Vagina (tissue), 2 donors: ENCODE measurements at regions not wholly inside any gene's neighbourhood (a gene's known extent, or its start where the extent isn't known, plus 50 kb on each side); places are given as distances from the start of the nearest gene placed in this dataset.

ENCODE experiments used
- CTCF ChIP-seq, 3 experiments: fragments of 450-650 bp in 2 of 3; fragments of 200-600 bp in 1 of 3; sonication (generic) in 1 of 3; IDR thresholded peaks; one replicate each; pipeline ENCODE4 v1.5.1; 2017 to 2019; ENCODE audit warnings: antibody characterized with exemption in 3 of 3, mild to moderate bottlenecking in 2 of 3, moderate library complexity in 2 of 3
- POLR2A ChIP-seq, 2 donors: fragments of 450-650 bp; IDR thresholded peaks; one replicate each; pipeline ENCODE4 v1.6.1; 2017; ENCODE audit warnings: antibody characterized with exemption in 2 of 2, mild to moderate bottlenecking in 2 of 2, moderate library complexity in 2 of 2

GRCh38 chr13:40484101-40484800 lies 182.2 kb downstream of the FOXO1 start:
- no peak for TF ChIP-seq CTCF (IDR thresholded peaks at IDR 0.05)
- no peak for TF ChIP-seq POLR2A (IDR thresholded peaks at IDR 0.05)
